ENCODE measurements at regions not wholly inside any gene's neighbourhood (a gene's known extent, or its start where the extent isn't known, plus 50 kb on each side); places are given as distances from the start of the nearest gene placed in this dataset.

DNA sequence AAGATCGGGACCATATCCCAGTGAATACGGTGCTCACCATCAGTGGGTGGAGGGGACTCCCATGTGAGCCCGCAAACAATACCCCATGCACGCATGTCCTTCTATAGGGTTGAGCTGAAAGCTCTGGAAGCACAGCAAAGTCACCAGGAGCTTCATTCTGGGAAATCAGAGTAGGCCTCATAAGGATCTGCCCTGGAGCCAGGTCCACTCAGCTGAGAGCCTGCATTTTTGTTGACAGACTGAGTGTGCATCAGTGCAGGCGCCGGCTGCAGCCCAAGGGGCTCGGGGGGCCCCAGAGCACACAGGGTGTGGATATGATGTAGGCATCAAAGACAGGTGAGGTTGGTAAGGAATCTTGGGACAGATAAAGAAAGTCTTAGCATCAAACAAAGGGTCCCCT, 79.8 kb upstream of the CD93 start:
- DNase-seq (ENCODE audit: missing footprints), result no peak
- intact Hi-C loops (cut with DNase I), result no loop called here
- no peak for ATAC-seq

DNA sequence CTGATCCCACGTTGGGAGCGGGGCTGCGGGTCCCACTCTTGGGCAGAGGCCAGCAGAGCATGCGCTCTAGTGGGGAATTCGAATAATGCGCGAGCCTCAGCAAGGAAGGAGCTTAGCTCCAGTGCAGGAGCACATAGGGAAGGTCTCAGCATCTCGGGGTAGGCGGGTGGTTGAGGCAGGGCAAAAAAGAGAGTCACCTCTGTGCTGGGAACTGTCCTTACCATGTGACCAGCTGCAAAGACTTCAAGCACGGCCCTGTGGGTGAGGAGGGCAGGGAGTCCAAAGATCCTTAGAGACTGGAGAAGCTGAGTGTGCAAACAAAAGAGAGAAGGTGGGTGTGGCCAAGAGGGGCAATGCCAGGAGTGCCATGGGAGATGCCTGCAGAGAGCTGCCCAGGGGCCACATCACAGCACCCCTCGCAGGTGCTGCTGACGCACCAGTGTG, 79.2 kb upstream of the CD93 start:
- intact Hi-C loops (cut with DNase I), result no loop called here

DNA sequence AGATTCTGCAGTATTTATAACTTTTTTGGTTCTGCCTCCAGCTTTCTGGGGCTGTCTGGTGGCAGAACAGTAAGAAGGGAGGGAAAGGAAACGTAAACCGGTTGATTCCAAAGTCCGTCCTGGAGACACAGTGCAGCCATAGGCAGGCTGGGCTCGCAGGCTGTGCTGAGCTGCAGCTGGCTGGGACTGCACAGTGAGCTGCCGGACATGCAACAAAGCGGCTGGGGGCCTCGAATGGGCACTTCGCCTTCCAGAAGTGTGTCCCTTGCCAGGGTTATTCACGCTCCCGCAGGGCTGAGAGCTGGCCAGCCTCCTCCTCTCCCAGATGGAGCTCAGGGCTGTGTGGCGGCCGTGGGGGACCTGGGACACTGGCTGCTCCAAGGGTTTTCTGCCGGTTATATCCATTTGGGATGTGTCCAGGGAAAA, 78.1 kb upstream of the CD93 start:
- intact Hi-C loops (cut with DNase I), result loop anchor here (5.0 kb wide), 1 partner anchor 82 kb away; no protein-coding TSS in a partner anchor
- ATAC-seq (peak; percentile 35), DNase-seq (ENCODE audit: missing footprints) (no peak)

More for the DNA sequence above, 79.2 kb upstream of the CD93 start:
- DNase-seq (ENCODE audit: missing footprints), result no peak
- no peak for ATAC-seq

DNA sequence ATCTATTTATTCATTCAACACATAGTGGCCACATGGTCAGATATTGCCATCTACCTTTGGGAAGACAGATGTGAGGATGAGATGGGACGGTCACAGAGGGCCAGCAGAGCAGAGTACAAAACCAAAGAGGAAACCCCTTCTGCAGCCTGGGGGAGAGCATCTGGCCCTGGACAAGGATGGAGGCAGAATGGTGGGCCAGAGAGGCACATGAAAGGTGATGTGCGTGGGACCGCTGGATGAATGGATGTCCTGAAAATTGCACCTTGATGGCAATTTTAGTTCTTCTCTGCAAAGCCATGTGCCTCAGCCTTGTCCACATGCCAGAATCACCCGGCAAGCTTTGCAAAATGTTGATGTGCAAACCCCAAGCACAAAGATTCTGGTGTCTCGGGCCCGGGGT, 77.4 kb upstream of the CD93 start:
- intact Hi-C loops (cut with DNase I), result loop anchor here (5.0 kb wide), 1 partner anchor 81 kb away; no protein-coding TSS in a partner anchor
- no peak for ATAC-seq
- DNase-seq (ENCODE audit: missing footprints), result no peak

DNA sequence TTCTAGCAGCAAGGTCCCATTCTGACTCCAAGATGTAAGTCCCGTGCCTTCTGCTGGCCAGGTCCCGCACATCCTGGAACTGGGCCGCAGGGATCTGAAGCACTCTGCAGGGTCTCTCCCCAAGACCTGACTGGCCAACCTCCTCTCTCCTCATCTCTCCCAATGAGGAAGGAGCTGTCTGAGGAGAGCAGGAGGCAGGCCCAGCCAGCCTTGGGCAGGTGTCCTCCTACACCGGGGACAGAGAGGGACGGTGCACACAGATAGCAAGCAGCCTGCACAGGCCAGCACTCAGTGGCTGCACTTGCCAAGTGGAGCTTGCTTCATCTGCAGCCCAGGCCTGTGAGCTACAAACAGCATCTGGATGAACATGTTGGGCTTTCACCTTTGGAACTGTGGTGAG, 76.8 kb upstream of the CD93 start:
- intact Hi-C loops (cut with DNase I), result loop anchor here (5.0 kb wide), 1 partner anchor 81 kb away; no protein-coding TSS in a partner anchor
- ATAC-seq, result no peak
- no peak for DNase-seq (ENCODE audit: missing footprints)

DNA sequence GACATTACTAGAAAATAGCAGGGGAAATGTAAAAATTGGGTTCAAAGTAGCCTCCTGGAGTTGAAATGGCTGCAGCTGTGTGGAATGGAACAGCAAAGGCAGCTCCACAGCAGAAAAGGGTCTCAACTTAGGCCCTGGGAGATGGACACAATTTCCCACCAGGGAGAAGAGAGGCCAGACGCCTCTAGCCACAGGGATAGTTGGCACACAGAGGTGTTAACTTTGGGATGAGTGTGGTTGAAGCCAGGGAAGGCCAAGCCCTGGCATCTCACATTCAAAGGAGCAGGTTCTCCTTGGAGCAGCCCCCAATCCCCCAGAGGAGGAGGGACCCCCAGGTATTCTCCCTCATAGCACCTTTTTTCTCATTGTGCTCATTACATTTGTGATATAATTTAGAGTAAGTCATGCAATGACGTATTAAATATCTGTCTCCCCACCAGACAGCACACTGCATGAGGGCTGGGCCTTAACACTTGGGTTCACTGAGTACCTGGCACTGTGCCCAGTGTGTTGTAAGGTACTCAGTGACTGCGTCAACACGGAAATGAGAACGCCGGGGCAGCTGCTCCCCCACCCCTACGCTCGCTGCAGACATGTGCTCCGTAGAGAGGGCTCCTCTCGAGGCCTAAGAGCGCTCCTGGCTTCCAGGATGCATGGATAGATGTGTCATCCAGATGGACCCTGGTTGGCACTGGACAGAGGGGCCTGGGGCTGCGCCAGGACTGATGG, 76.0 kb upstream of the CD93 start:
- ATAC-seq (peak; percentile 86), DNase-seq (ENCODE audit: missing footprints) (peak; percentile 93)
- intact Hi-C loops (cut with DNase I), result loop anchor here (5.0 kb wide), 1 partner anchor 80 kb away; no protein-coding TSS in a partner anchor

DNA sequence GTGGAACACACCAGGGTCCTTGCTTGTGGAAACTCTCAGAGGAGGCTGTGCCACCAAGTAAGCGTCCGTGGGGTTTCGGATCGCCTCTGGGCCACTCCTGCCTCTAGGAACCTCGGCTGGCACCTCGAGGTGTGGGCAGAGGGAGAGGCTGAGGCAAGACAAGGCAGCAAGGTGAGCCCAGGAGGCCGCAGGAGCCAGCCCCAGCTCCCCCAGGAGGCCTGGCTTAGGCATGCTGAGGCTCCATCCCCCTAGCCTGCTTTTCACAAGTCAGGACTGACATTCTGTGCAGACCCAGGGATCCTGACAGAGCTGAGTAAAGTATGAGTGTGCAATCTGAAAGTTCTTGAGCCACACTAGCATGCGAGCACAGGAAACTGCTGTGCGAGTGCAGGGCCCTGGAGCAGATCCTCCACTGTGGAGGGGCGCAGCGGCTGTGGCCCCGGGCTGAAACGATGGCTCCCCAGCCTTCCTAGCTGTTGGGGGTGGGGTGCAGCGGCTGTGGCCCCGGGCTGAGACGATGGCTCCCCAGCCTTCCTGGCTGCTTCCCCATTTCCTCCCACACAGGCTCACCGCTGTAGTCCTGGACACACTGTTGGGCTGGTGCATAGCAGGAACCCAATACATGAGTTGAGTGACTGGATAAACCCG, 75.2 kb upstream of the CD93 start:
- DNase-seq (ENCODE audit: missing footprints) (no peak), ATAC-seq (peak; percentile 21)
- intact Hi-C loops (cut with DNase I), result loop anchor here (5.0 kb wide), 1 partner anchor 79 kb away; no protein-coding TSS in a partner anchor

DNA sequence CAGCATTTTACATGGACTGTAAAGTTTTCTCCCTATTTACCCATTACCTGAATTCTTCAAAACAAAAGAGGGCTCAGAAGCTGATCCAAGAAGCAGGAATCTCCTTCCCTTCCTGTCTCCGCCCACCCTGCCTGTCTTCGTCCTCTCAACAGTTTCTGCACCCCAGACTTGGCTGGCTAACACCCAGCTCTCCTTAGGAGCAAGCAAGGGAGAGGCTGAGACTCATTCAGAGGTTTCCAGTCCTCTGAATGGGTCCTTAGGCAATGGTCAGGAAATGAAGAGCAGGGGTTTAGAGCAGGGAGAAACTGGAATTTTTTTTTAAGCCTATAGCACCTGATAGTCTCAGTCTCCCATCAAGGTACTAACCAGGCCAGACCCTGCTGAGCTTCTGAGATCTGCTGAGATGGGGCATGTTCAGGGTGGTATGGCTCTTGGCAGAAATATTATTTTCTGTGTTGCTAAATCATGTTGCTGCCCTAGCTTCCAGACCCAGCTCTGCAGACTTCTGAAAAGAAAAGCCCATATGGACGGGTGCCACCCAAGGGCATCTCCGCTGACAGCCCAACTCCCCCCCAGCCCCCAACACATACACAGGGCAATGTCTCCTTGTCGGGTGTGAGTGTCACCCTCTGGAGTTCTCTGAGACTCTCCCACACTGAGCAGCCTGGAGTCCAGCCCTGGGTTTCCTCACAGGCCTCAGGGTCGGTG, 74.6 kb upstream of the CD93 start:
- intact Hi-C loops (cut with DNase I), result loop anchor here (5.0 kb wide), 1 partner anchor 78 kb away; no protein-coding TSS in a partner anchor
- ATAC-seq (no peak), DNase-seq (ENCODE audit: missing footprints) (no peak)

DNA sequence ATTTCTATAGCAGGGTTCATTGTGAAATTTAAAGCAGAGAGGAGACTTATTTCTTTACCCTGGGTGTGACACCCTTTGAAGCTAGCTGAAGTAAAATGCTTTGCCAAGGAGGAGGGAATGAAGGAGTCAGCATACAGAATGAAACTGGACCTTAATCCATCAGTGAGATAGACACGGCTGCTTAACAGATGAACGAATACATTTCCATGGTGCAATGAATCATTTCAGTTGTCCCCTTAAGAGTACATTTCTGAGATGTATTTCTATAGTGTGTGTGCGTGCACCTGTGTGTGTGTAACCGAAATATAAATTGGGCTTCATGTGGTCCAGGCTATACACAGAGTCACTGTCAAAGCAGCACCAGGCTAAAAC, 73.8 kb upstream of the CD93 start:
- DNase-seq (ENCODE audit: missing footprints) (no peak), ATAC-seq (no peak)
- intact Hi-C loops (cut with DNase I), result loop anchor here (5.0 kb wide), 1 partner anchor 78 kb away; no protein-coding TSS in a partner anchor

DNA sequence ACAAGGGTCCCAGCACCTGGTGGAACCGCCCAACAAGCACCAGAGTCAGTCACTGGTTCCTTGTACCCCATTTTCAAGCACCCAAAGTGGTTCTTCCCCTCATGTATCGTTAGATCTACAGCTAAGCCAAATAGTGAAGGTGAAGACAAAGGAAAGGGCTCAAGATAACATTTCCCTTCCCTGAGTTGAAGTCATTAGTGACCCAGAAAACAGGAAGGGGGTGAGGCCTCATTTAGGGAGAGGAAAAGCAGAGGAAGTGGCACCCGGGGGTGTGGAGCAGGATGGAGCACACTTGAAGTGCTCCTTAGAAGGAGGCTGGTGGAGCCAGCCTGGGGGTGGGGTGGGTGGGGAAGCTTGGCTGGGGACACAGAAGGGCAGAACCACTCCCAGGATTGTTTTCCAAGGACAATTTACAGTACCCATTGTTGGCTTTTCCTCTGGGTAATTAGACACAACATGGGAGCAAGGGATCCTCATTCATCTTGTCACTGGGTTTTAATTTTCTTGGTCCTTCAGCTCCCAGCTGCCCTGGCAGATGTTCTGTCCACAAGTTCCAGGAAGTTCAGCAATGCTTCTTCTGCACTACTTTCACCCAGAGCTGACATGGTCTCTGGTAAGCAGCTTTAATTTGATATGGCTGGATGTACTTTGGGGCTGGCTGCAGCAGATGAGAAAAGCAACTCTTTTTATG, 73.3 kb upstream of the CD93 start:
- ATAC-seq, result peak; percentile 27
- DNase-seq (ENCODE audit: missing footprints), result peak; percentile 62
- intact Hi-C loops (cut with DNase I), result no loop called here

DNA sequence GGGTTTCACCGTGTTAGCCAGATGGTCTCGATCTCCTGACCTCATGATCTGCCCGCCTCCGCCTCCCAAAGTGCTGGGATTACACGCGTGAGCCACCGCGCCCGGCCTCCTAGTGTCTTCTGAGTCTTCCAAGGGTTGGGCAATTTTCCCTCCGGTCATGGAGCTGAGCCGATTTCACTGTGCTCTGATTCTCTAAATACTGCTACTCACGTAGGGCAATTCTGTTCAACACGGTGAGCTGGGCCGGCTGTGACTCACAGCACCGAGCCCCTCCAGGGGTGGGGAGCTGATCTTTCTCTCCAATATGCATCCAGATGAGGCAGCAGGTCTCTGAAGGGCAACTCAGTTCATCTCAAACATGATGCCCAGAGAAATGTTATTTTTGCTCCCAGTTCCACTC, 71.6 kb upstream of the CD93 start:
- intact Hi-C loops (cut with DNase I), result no loop called here
- ATAC-seq (no peak), DNase-seq (ENCODE audit: missing footprints) (no peak)

DNA sequence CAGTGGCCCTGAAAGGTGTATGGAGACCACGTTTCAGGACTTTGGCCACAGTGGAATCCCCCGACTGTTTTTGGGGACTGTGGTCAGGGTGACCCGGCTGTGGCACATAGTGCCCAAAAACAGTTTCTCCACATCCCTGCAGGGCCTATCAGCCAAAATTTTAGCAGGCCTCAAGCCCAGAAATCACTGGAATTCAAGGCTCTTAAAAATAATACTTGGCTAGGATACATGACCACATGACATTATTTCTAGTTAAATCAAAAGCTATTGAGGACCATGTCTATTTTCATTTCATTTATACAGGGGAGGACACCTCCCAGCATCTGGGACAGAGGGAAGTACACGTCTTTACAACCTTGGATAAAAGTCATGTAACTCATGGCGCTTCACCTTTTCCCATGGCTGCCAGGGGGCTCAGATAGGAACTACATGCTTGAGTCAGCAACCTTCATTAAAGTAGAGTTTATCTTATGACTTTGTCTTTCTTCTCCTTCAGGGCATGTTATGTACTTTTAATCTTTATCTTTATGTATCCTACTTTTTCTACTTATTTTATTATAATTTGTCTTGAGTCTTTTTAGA, 70.8 kb upstream of the CD93 start:
- intact Hi-C loops (cut with DNase I), result no loop called here
- ATAC-seq (no peak), DNase-seq (ENCODE audit: missing footprints) (no peak)

DNA sequence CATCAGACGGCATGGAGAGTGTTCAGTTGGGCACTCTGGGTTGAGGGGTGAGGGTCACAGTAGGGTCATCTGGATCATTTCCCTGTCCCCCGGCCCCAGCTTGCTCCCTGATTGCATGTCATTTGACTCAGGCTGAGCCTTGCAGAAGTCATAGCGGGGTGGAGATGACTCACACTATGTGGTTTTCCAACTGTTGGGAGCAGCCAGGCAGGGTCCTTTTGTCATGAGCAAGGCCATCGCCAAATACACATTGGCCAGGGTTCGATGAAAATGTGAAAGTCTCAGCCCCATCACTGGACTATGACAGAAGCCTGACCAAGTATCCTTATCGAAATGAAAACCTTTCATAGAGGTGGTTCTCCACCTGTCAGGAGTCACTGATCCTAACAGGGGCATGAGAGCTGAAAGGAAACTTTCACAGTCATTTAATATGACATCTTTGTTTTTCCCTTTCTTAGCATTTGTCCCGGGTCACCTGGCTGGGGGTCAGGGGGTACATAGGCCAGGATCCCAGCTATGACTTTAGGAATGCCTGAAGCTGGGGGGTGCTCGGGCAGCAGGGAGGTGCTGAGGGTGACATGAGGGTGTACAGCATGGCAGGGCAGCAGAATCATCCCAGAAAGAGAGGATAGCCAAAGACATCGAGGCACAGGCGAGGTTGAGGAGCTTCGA, 70.2 kb upstream of the CD93 start:
- ATAC-seq (no peak), DNase-seq (ENCODE audit: missing footprints) (no peak)
- intact Hi-C loops (cut with DNase I), result no loop called here

DNA sequence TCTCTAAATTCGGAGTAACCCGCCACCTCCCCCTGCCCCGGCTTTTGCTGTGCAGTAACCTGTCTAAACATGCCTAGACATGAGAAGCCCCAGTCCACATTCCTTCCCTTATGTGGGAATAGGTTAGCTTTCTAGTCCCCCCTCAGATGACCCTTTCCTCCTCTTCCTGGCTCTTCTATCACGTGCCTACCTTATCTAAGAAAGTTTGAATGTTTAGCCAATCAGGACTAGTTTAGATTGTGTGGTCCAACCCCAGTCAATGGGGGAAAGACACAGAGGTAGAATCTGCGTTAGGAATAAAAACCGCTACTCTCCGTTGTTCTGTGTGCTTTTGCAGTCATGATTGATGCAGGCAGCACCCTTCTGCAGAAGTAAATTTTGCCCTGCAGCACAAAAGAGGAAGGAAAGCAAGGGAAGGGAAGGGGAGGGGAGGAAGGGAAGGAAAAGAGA, 69.0 kb upstream of the CD93 start:
- intact Hi-C loops (cut with DNase I), result no loop called here
- ATAC-seq, result no peak
- no peak for DNase-seq (ENCODE audit: missing footprints)

DNA sequence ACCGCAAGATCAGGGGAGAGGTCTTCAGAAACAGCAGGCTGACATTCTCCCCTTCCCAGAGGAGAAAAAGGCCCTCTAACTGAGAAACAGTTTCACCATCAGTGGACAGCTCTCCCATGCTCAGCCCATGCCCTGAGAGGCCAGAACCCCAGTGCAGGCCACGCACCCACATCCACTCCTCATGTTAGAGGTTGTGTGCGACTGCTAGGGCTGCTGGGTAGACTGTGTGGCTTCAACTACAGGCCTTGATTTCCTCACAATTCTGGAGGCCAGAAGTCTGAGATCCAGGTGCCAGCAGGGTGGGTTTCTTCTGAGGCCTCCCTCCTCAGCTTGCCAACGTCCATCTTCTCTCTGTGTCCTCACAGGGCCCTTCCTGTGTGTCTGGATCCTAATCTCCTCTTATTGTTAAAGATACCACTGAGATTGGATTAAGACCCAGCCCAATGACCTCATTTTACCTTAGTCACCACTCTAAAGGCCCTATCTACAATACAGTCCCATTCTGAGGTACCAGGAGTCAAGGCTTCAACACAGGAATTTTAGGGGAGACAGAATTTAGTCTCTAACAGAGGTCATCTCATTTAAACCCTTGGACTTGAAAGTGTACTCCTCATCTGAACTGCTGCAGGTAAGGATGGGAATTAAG, 67.7 kb upstream of the CD93 start:
- DNase-seq (ENCODE audit: missing footprints) (no peak), ATAC-seq (no peak)
- intact Hi-C loops (cut with DNase I), result loop anchor here (5.0 kb wide), 1 partner anchor 48 kb away; no protein-coding TSS in a partner anchor

DNA sequence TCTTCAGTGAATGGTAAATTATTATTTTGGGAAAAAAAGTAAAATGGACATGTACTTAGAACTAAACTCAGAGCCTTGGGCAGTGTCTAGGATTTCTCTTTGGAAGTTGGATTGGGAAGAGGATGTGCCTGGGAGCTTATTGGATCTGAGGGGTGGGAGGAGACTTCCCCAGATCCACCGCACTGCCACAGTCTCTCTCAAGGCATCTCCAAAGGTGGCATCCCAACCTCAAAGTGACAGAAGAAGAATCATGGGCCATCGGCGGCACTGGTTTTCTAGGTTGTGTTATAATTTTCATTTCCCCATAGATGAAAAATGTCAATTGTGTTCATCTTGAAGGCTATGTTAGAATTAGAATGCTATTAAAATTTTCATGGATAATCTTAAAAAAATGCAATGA, 66.8 kb upstream of the CD93 start:
- no peak for ATAC-seq
- intact Hi-C loops (cut with DNase I), result loop anchor here (5.0 kb wide), 1 partner anchor 49 kb away; no protein-coding TSS in a partner anchor
- DNase-seq (ENCODE audit: missing footprints), result no peak

DNA sequence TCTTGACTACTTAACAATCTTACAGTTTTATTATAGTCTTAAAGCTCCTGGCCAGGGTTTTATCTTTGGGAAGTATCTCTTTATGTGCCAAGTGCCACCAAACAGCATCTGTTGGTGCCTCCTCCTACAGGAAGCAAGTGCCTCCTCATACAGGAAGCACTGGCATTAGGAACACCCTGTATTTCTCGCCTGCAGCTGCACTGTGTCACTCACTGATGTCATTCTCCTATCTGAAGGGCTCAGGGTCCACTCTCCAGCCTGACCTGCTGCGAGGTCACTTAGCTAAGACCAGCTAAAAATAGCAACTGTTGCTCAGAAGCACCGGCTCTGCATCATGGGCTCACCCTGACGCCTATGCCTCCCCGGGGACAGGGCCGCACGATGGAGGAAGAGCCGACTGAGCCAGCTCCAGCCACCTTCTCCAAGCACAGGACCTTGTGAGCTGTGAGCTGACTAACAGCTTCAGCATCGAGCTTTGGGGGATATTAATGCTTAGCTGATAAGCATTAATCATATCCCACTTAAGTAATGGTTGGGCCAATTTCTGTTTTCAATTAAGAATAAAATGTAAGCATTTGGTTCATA, 66.3 kb upstream of the CD93 start:
- ATAC-seq (peak; percentile 95), DNase-seq (ENCODE audit: missing footprints) (peak; percentile 85)
- intact Hi-C loops (cut with DNase I), result loop anchor here (5.0 kb wide), 1 partner anchor 50 kb away; no protein-coding TSS in a partner anchor
